IMR-90 (cell line): ENCODE measurements at regions not wholly inside any gene's neighbourhood (a gene's known extent, or its start where the extent isn't known, plus 50 kb on each side); places are given as distances from the start of the nearest gene placed in this dataset.

ENCODE experiments used
- ATAC-seq: fragments of 200-7000 bp; cut with Tn5 transposase; 2 replicates; pipeline ENCODE4 v1.9.1; 2020; ENCODE audit warnings: low read depth, mild to moderate bottlenecking, moderate library complexity
- BruUV-seq: library from RNA; stranded (reverse); fragments of 400-500 nt; replicated peaks from 2 replicates; lab custom pipeline; 2021; lab: Mats Ljungman, UMichigan
- CTCF ChIA-PET: fragments of 300-600 bp; formaldehyde crosslinking; extraction: SDS; loops from one replicate; lab custom pipeline; 2021; ENCODE audit warnings: antibody characterized with exemption; lab: Yijun Ruan, JAX
- POLR2A ChIA-PET: fragments of 300-600 bp; sonication (Branson Sonifier 250); formaldehyde crosslinking; loops from one replicate; lab custom pipeline; 2022; ENCODE audit warnings: antibody characterized with exemption; ENCODE audit not compliant: unreplicated experiment; lab: Charles Lee
- DNase-seq: peaks from one replicate; pipeline ENCODE4 v3.0.0; 2013
- H2AFZ ChIP-seq: replicated peaks from 2 replicates; pipeline ENCODE3; 2013; ENCODE audit warnings: low read length, mild to moderate bottlenecking; ENCODE audit not compliant: poor library complexity
- H2AK5ac ChIP-seq: 2 replicates; pipeline ENCODE4 v1.6.1; 2013; ENCODE audit warnings: low read depth, low read length, inconsistent platforms
- H2AK9ac ChIP-seq: replicated peaks from 2 replicates; pipeline ENCODE3; 2013; ENCODE audit warnings: mild to moderate bottlenecking, low read depth, low read length, moderate library complexity; ENCODE audit not compliant: poor library complexity
- H2BK120ac ChIP-seq: 2 replicates; pipeline ENCODE4 v1.6.1; 2013; ENCODE audit warnings: low read depth, low read length, inconsistent platforms
- H2BK15ac ChIP-seq: 3 replicates; pipeline ENCODE4 v1.6.1; 2013; ENCODE audit warnings: low read depth, low read length, inconsistent platforms
- H2BK20ac ChIP-seq: 2 replicates; pipeline ENCODE4 v1.6.1; 2013; ENCODE audit warnings: low read depth, mild to moderate bottlenecking, inconsistent platforms, low read length, moderate library complexity
- H2BK5ac ChIP-seq: 2 replicates; pipeline ENCODE4 v1.6.1; 2013; ENCODE audit warnings: mild to moderate bottlenecking, low read depth, low read length, inconsistent platforms; ENCODE audit not compliant: poor library complexity, severe bottlenecking
- H3K14ac ChIP-seq: replicated peaks from 2 replicates; pipeline ENCODE4 v1.6.1; 2013; ENCODE audit warnings: low read depth, low read length, inconsistent platforms
- H3K18ac ChIP-seq: 2 replicates; pipeline ENCODE4 v1.6.1; 2013; ENCODE audit warnings: low read depth, low read length, control low read depth
- H3K23ac ChIP-seq: 2 replicates; pipeline ENCODE4 v1.6.1; 2013; ENCODE audit warnings: low read depth, low read length, inconsistent platforms
- H3K27ac ChIP-seq: 2 replicates; pipeline ENCODE4 v1.5.1; 2013; ENCODE audit warnings: mild to moderate bottlenecking, control low read depth, low read length; ENCODE audit not compliant: insufficient read depth
- H3K27me3 ChIP-seq: 2 replicates; pipeline ENCODE4 v1.6.1; 2013; ENCODE audit warnings: low read length; ENCODE audit not compliant: control insufficient read depth, insufficient read depth
- H3K36me3 ChIP-seq: 2 replicates; pipeline ENCODE4 v1.6.1; 2013; ENCODE audit warnings: low read length, mixed read lengths; ENCODE audit not compliant: control insufficient read depth, insufficient read depth
- H3K4ac ChIP-seq: 2 replicates; pipeline ENCODE4 v1.6.1; 2013; ENCODE audit warnings: low read depth, low read length, inconsistent platforms
- H3K4me1 ChIP-seq: 2 replicates; pipeline ENCODE4 v1.6.1; 2013; ENCODE audit warnings: low read length, mixed read lengths; ENCODE audit not compliant: control insufficient read depth, insufficient read depth
- H3K4me2 ChIP-seq: 2 replicates; pipeline ENCODE4 v1.6.1; 2013; ENCODE audit warnings: low read depth, mild to moderate bottlenecking, control low read depth, low read length, moderate library complexity
- H3K4me3 ChIP-seq: 2 replicates; pipeline ENCODE4 v1.5.1; 2013; ENCODE audit warnings: low read depth, mild to moderate bottlenecking, control low read depth, low read length, moderate library complexity; ENCODE audit not compliant: insufficient read depth
- H3K56ac ChIP-seq: 2 replicates; pipeline ENCODE4 v1.6.1; 2013; ENCODE audit warnings: low read length, inconsistent platforms; ENCODE audit not compliant: insufficient read depth; ENCODE audit errors: extremely low read depth
- H3K79me1 ChIP-seq, 2 experiments: 2 replicates each; pipeline ENCODE4 v1.6.1; 2013; ENCODE audit warnings: low read length in 2 of 2, inconsistent platforms in 1 of 2, low read depth in 1 of 2
- H3K9ac ChIP-seq: 2 replicates; pipeline ENCODE4 v1.6.1; 2013; ENCODE audit warnings: low read depth, low read length, control low read depth
- H3K9me1 ChIP-seq: 2 replicates; pipeline ENCODE4 v1.6.1; 2013; ENCODE audit warnings: low read length, inconsistent platforms; ENCODE audit not compliant: insufficient read depth
- H3K9me3 ChIP-seq: 2 replicates; pipeline ENCODE4 v1.6.1; 2013; ENCODE audit warnings: low read length; ENCODE audit not compliant: control insufficient read depth, insufficient read depth
- H4K20me1 ChIP-seq: 2 replicates; pipeline ENCODE4 v1.6.1; 2013; ENCODE audit warnings: low read length, inconsistent platforms; ENCODE audit not compliant: insufficient read depth
- H4K5ac ChIP-seq: 2 replicates; pipeline ENCODE4 v1.6.1; 2013; ENCODE audit warnings: mild to moderate bottlenecking, low read depth, low read length, control low read depth
- H4K8ac ChIP-seq, 2 experiments: 2 replicates each; pipeline ENCODE4 v1.6.1; 2013; ENCODE audit warnings: low read depth in 2 of 2, low read length in 2 of 2, control low read depth in 1 of 2, inconsistent platforms in 1 of 2
- H4K91ac ChIP-seq: 2 replicates; pipeline ENCODE4 v1.6.1; 2013; ENCODE audit warnings: low read depth, low read length, inconsistent platforms; ENCODE audit not compliant: insufficient read depth
- BHLHE40 ChIP-seq: fragments of 150-350 bp; IDR thresholded peaks from 2 replicates; pipeline ENCODE4 v1.6.1; 2016; ENCODE audit warnings: mild to moderate bottlenecking, low read depth, low read length
- CEBPB ChIP-seq: IDR thresholded peaks from 2 replicates; pipeline ENCODE4 v1.6.1; 2012; ENCODE audit warnings: low read depth, low read length, improper control_type of control experiment
- CHD1 ChIP-seq: IDR thresholded peaks from 2 replicates; pipeline ENCODE4 v1.6.1; 2012; ENCODE audit warnings: low read depth, low read length, improper control_type of control experiment
- FOS ChIP-seq: fragments of 150-350 bp; IDR thresholded peaks from 2 replicates; pipeline ENCODE4 v1.6.1; 2016; ENCODE audit warnings: low read depth, low read length
- MAFK ChIP-seq: IDR thresholded peaks from 2 replicates; pipeline ENCODE4 v1.6.1; 2012; ENCODE audit warnings: low read depth, low read length, improper control_type of control experiment
- MAZ ChIP-seq: IDR thresholded peaks from 2 replicates; pipeline ENCODE4 v1.6.1; 2012; ENCODE audit warnings: low read depth, mild to moderate bottlenecking, low read length, improper control_type of control experiment, moderate library complexity, borderline replicate concordance
- MXI1 ChIP-seq: IDR thresholded peaks from 2 replicates; pipeline ENCODE4 v1.6.1; 2012; ENCODE audit warnings: low read depth, mild to moderate bottlenecking, low read length, moderate library complexity, borderline replicate concordance
- NFE2L2 ChIP-seq: fragments of 150-350 bp; IDR thresholded peaks from 2 replicates; pipeline ENCODE4 v1.6.1; 2016; ENCODE audit warnings: low read depth, mild to moderate bottlenecking, low read length
- POLR2A ChIP-seq: IDR thresholded peaks from 2 replicates; pipeline ENCODE4 v1.6.1; 2012; ENCODE audit warnings: mild to moderate bottlenecking, low read depth, low read length
- RAD21 ChIP-seq: IDR thresholded peaks from 2 replicates; pipeline ENCODE4 v1.6.1; 2012; ENCODE audit warnings: low read length, improper control_type of control experiment
- RCOR1 ChIP-seq: IDR thresholded peaks from 2 replicates; pipeline ENCODE4 v1.6.1; 2012; ENCODE audit warnings: mild to moderate bottlenecking, low read length, improper control_type of control experiment; ENCODE audit not compliant: insufficient replicate concordance
- RFX5 ChIP-seq: IDR thresholded peaks from 2 replicates; pipeline ENCODE4 v1.8.0; 2012; ENCODE audit warnings: low read depth, mild to moderate bottlenecking, low read length, moderate library complexity
- SMC3 ChIP-seq: fragments of 150-350 bp; IDR thresholded peaks from 2 replicates; pipeline ENCODE4 v1.6.1; 2016; ENCODE audit warnings: low read depth, mild to moderate bottlenecking, antibody characterized with exemption, low read length, moderate library complexity
- WGBS, 2 experiments: methylation state at CpG; one replicate each; pipeline versions ENCODE4 v1.1.5 to v1.1.7; 2013; ENCODE audit warnings: missing lambda C conversion rate in 2 of 2; ENCODE audit not compliant: insufficient read length in 1 of 2; ENCODE audit errors: extremely low coverage in 2 of 2; 5-methylcytosine and 5-hydroxymethylcytosine counted together
- dilution Hi-C: fragments of 300-500 bp; cut with HindIII; formaldehyde crosslinking; loops from one replicate; pipeline ENCODE4 v1.14.3; 2018; ENCODE audit warnings: low sequenced_read_pairs; ENCODE audit not compliant: unreplicated experiment
- in situ Hi-C: fragments of 300-500 bp; cut with MboI; formaldehyde crosslinking; loops from 3 replicates; pipeline ENCODE4 v1.14.3; 2019; ENCODE audit warnings: low sequenced_read_pairs, inconsistent platforms, mixed read lengths
- intact Hi-C: fragments of 100-400 bp; cut with micrococcal nuclease; formaldehyde crosslinking; loops from 2 replicates; pipeline ENCODE4 v1.10.0; 2022
- TF ChIP-seq, protein P1 (sequence below): fragments of 150-350 bp; IDR thresholded peaks from 2 replicates; pipeline ENCODE4 v1.6.1; 2016; ENCODE audit warnings: low read depth, mild to moderate bottlenecking, low read length, moderate library complexity, borderline replicate concordance
- TF ChIP-seq, protein P2 (sequence below): fragments of 150-350 bp; IDR thresholded peaks from 2 replicates; pipeline ENCODE4 v1.6.1; 2017; ENCODE audit warnings: mild to moderate bottlenecking, antibody characterized with exemption, low read length, low read depth
- TF ChIP-seq, protein P3 (sequence below): conservative IDR thresholded peaks from 2 replicates; pipeline ENCODE4 v1.5.1; 2012; ENCODE audit warnings: mild to moderate bottlenecking, low read depth, low read length, improper control_type of control experiment

GRCh38 chr3:102378216-102378615 is 56.6 kb upstream of the ZPLD1 start:
- ATAC-seq (no peak), DNase-seq (no peak)
- Histone ChIP-seq H4K20me1 (no peaks in the 10 kb centered on the region), H3K79me1 (no peaks in the 10 kb centered on the region), H3K14ac (no peak overlapping the region), H3K9ac (no peak overlapping the region), H3K4me2 (no peak overlapping the region), H3K27ac (no peak overlapping the region), H3K9me1 (no peaks in the 10 kb centered on the region), H4K5ac (no peak overlapping the region), H3K4me3 (no peak overlapping the region), H2BK15ac (no peak overlapping the region), H4K8ac (no peak overlapping the region), H3K4ac (no peak overlapping the region), H2AFZ (no peak overlapping the region), H3K18ac (no peak overlapping the region), H2AK5ac (no peak overlapping the region), H2BK120ac (no peak overlapping the region), H3K23ac (no peak overlapping the region; the same call in 1 of the 2 replicates), H2BK20ac (no peak overlapping the region), H3K4me1 (no peaks in the 10 kb centered on the region), H2AK9ac (no peak overlapping the region), H3K9me3 (no peaks in the 10 kb centered on the region), H4K91ac (no peak overlapping the region), H3K36me3 (no peaks in the 10 kb centered on the region), H3K27me3 (no peaks in the 10 kb centered on the region), H2BK5ac (no peak overlapping the region), H3K56ac (no peak overlapping the region)
- CTCF ChIA-PET = no interaction called here
- POLR2A ChIA-PET = no interaction called here
- intact Hi-C loops = no loop called here
- TF ChIP-seq, protein P1, sequence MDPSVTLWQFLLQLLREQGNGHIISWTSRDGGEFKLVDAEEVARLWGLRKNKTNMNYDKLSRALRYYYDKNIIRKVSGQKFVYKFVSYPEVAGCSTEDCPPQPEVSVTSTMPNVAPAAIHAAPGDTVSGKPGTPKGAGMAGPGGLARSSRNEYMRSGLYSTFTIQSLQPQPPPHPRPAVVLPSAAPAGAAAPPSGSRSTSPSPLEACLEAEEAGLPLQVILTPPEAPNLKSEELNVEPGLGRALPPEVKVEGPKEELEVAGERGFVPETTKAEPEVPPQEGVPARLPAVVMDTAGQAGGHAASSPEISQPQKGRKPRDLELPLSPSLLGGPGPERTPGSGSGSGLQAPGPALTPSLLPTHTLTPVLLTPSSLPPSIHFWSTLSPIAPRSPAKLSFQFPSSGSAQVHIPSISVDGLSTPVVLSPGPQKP = no peak
- TF ChIP-seq CEBPB (no peak), RAD21 (no peak), CHD1 (no peak), MAZ (no peak), RFX5 (no peak), RCOR1 (no peak), MAFK (no peak), BHLHE40 (no peak), SMC3 (no peak), FOS (no peak), POLR2A (no peak), MXI1 (no peak), NFE2L2 (no peak)
- TF ChIP-seq, protein P2, sequence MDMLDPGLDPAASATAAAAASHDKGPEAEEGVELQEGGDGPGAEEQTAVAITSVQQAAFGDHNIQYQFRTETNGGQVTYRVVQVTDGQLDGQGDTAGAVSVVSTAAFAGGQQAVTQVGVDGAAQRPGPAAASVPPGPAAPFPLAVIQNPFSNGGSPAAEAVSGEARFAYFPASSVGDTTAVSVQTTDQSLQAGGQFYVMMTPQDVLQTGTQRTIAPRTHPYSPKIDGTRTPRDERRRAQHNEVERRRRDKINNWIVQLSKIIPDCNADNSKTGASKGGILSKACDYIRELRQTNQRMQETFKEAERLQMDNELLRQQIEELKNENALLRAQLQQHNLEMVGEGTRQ = no peak
- TF ChIP-seq, protein P3, sequence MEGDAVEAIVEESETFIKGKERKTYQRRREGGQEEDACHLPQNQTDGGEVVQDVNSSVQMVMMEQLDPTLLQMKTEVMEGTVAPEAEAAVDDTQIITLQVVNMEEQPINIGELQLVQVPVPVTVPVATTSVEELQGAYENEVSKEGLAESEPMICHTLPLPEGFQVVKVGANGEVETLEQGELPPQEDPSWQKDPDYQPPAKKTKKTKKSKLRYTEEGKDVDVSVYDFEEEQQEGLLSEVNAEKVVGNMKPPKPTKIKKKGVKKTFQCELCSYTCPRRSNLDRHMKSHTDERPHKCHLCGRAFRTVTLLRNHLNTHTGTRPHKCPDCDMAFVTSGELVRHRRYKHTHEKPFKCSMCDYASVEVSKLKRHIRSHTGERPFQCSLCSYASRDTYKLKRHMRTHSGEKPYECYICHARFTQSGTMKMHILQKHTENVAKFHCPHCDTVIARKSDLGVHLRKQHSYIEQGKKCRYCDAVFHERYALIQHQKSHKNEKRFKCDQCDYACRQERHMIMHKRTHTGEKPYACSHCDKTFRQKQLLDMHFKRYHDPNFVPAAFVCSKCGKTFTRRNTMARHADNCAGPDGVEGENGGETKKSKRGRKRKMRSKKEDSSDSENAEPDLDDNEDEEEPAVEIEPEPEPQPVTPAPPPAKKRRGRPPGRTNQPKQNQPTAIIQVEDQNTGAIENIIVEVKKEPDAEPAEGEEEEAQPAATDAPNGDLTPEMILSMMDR = no peak
- in situ Hi-C loops = no loop called here
- dilution Hi-C loops = no loop called here
- BruUV-seq = no TSS peak
- 60% methylated on average over 1 of the region's 4 CpGs; no CpG with 5 or more reads in 1 of the 2 experiments for WGBS, 2 experiments
